ENCODE measurements at regions not wholly inside any gene's neighbourhood (a gene's known extent, or its start where the extent isn't known, plus 50 kb on each side); places are given as distances from the start of the nearest gene placed in this dataset.

GRCh38 chr10:29921071-29921446, 138.3 kb downstream of the JCAD start:
- Histone ChIP-seq H3K27me3 (ENCODE audit: insufficient read depth, low read length) (no peaks in the 10 kb centered on the region), H4K20me1 (ENCODE audit: control insufficient read depth, insufficient read depth, insufficient read length) (no peaks in the 10 kb centered on the region), H3K79me2 (ENCODE audit: insufficient read depth, low read length) (no peaks in the 10 kb centered on the region), H3K9me3 (ENCODE audit: control insufficient read depth, low read depth, low read length) (no peaks in the 10 kb centered on the region), H3K27ac (ENCODE audit: insufficient read length, low read depth, low read length) (no peak overlapping the region), H2BK15ac (ENCODE audit: low read depth, low read length) (no peak overlapping the region), H3K56ac (ENCODE audit: insufficient read length, low read depth, low read length) (no peak overlapping the region), H2AK5ac (ENCODE audit: insufficient read length, low read length) (no peak overlapping the region), H3K79me1 (ENCODE audit: insufficient read depth, low read depth, low read length, poor library complexity, severe bottlenecking) (no peaks in the 10 kb centered on the region), H3K4me2 (ENCODE audit: insufficient read depth, insufficient read length, low read length) (no peak overlapping the region), H2BK12ac (ENCODE audit: insufficient read length, low read depth, low read length) (no peak overlapping the region), H3K9ac (ENCODE audit: extremely low read depth, insufficient read length, low read length) (no peak overlapping the region), H3K23ac (ENCODE audit: insufficient read length, low read depth, low read length) (no peak overlapping the region), H3K4me1 (ENCODE audit: insufficient read depth, low read length) (no peaks in the 10 kb centered on the region; the same call in 1 of the 2 replicates), H3K18ac (ENCODE audit: insufficient read length, low read depth, low read length) (no peak overlapping the region), H3K4ac (ENCODE audit: low read depth, low read length) (no peak overlapping the region), H2AFZ (ENCODE audit: low read length) (no peak overlapping the region), H4K5ac (ENCODE audit: insufficient read length, low read depth, low read length) (no peak overlapping the region), H3K23me2 (ENCODE audit: insufficient read length, low read depth, low read length, poor library complexity, severe bottlenecking) (no peaks in the 10 kb centered on the region), H2BK5ac (ENCODE audit: insufficient read length, low read length) (no peak overlapping the region), H4K8ac (replicated peaks; ENCODE audit: insufficient read length, low read depth, low read length) (no peak overlapping the region), H3K14ac (ENCODE audit: insufficient read depth, low read length) (no peak overlapping the region), H2BK120ac (ENCODE audit: low read depth, low read length, poor library complexity, severe bottlenecking) (no peak overlapping the region), H2BK20ac (ENCODE audit: low read depth, low read length, poor library complexity, severe bottlenecking) (no peak overlapping the region), H3T11ph (ENCODE audit: low read length) (no peak overlapping the region), H4K91ac (ENCODE audit: insufficient read length, low read depth, low read length) (no peak overlapping the region)
- no peaks in the 10 kb centered on the region for H3K36me3 Mint-ChIP-seq (ENCODE audit: insufficient read depth in 1 of 3, low read depth in 3 of 3)
- H3K27ac Mint-ChIP-seq, result no peak overlapping the region
- H3K9me3 Mint-ChIP-seq, result no peaks in the 10 kb centered on the region
- no peak for TF ChIP-seq CTCF (conservative IDR thresholded peaks at IDR 0.05)
- peaks cover 22% of the 10 kb centered on the region for H3K27me3 Mint-ChIP-seq (ENCODE audit: low read depth)
- no peak for DNase-seq
- H3K4me1 Mint-ChIP-seq, result peaks cover 20 to 21% of the 10 kb centered on the region in 2 experiments
- WGBS (ENCODE audit: extremely low coverage, insufficient read length, low lambda C conversion rate), result no CpG with 5 or more reads among the region's 7 CpGs
- no peak overlapping the region for H3K4me3 Mint-ChIP-seq
